MM.1S (cell line): ENCODE measurements at regions not wholly inside any gene's neighbourhood (a gene's known extent, or its start where the extent isn't known, plus 50 kb on each side); places are given as distances from the start of the nearest gene placed in this dataset.

Experiments
- DNase-seq: peaks from one replicate; pipeline ENCODE4 v3.0.0-alpha.2; 2015
- H2AFZ ChIP-seq: fragments of 300-600 bp; sonication (generic); 2 replicates; pipeline ENCODE4 v1.6.0; 2016; ENCODE audit warnings: antibody characterized with exemption, low read length
- H3F3A ChIP-seq: fragments of 300-600 bp; sonication (generic); 2 replicates; pipeline ENCODE4 v1.6.1; 2016; ENCODE audit warnings: mild to moderate bottlenecking, antibody characterized with exemption, low read length, moderate library complexity, mixed read lengths; ENCODE audit not compliant: insufficient read depth
- H3K27ac ChIP-seq: fragments of 300-600 bp; sonication (generic); 2 replicates; pipeline ENCODE4 v1.5.1; 2016; ENCODE audit warnings: mild to moderate bottlenecking, low read length
- H3K27me3 ChIP-seq: fragments of 300-600 bp; sonication (generic); replicated peaks from 2 replicates; pipeline ENCODE4 v1.6.0; 2016; ENCODE audit warnings: low read length; ENCODE audit not compliant: insufficient read depth
- H3K36me3 ChIP-seq: fragments of 300-600 bp; sonication (generic); replicated peaks from 2 replicates; pipeline ENCODE4 v1.6.1; 2016; ENCODE audit warnings: mild to moderate bottlenecking, low read length, mixed read lengths; ENCODE audit not compliant: insufficient read depth
- H3K4me1 ChIP-seq: fragments of 300-600 bp; sonication (generic); 2 replicates; pipeline ENCODE4 v1.6.1; 2016; ENCODE audit warnings: low read length, mixed read lengths
- H3K4me2 ChIP-seq: fragments of 300-600 bp; sonication (generic); 2 replicates; pipeline ENCODE4 v1.6.0; 2016; ENCODE audit warnings: low read depth, low read length
- H3K4me3 ChIP-seq: fragments of 300-600 bp; sonication (generic); 2 replicates; pipeline ENCODE4 v1.5.1; 2016; ENCODE audit warnings: low read length, mixed read lengths
- H3K79me2 ChIP-seq: fragments of 300-600 bp; sonication (generic); 2 replicates; pipeline ENCODE4 v1.6.1; 2016; ENCODE audit warnings: mixed run types, low read length, mixed read lengths
- H3K9ac ChIP-seq: fragments of 300-600 bp; sonication (generic); 2 replicates; pipeline ENCODE4 v1.6.1; 2016; ENCODE audit warnings: low read length, mixed read lengths
- H3K9me2 ChIP-seq: fragments of 300-600 bp; sonication (generic); replicated peaks from 2 replicates; pipeline ENCODE4 v1.6.1; 2016; ENCODE audit warnings: mild to moderate bottlenecking, low read length, mixed read lengths; ENCODE audit not compliant: insufficient read depth
- H3K9me3 ChIP-seq: fragments of 300-600 bp; sonication (generic); replicated peaks from 2 replicates; pipeline ENCODE4 v1.6.1; 2016; ENCODE audit warnings: mild to moderate bottlenecking, low read length, mixed read lengths; ENCODE audit not compliant: insufficient read depth
- H4K20me1 ChIP-seq: fragments of 300-600 bp; sonication (generic); 2 replicates; pipeline ENCODE4 v1.6.1; 2016; ENCODE audit warnings: mild to moderate bottlenecking, low read length, moderate library complexity, mixed read lengths; ENCODE audit not compliant: insufficient read depth
- CTCF ChIP-seq: fragments of 300-600 bp; sonication (generic); IDR thresholded peaks from 2 replicates; pipeline ENCODE4 v1.5.1; 2016; ENCODE audit warnings: antibody characterized with exemption, low read length, mixed read lengths
- EZH2 ChIP-seq: fragments of 300-600 bp; sonication (generic); optimal IDR thresholded peaks from 2 replicates; pipeline ENCODE3; 2017; ENCODE audit warnings: low read depth, mild to moderate bottlenecking, antibody characterized with exemption, low read length, mixed read lengths
- EZH2phosphoT487 ChIP-seq: fragments of 300-600 bp; sonication (generic); IDR thresholded peaks from 2 replicates; pipeline ENCODE4 v1.6.1; 2018; ENCODE audit warnings: antibody characterized with exemption, low read length

- Histone ChIP-seq H4K20me1 (no peaks in the 10 kb centered on the region), H3K9ac (no peak overlapping the region), H3F3A (no peaks in the 10 kb centered on the region), H3K27me3 (no peaks in the 10 kb centered on the region), H3K9me3 (no peaks in the 10 kb centered on the region), H3K79me2 (no peaks in the 10 kb centered on the region), H3K4me2 (no peak overlapping the region), H3K36me3 (no peaks in the 10 kb centered on the region), H3K9me2 (no peaks in the 10 kb centered on the region), H3K27ac (no peak overlapping the region), H3K4me3 (no peak overlapping the region), H3K4me1 (no peaks in the 10 kb centered on the region), H2AFZ (no peak overlapping the region)
- DNase-seq = no peak
- TF ChIP-seq EZH2 = no peak
- no peak for TF ChIP-seq EZH2phosphoT487
- TF ChIP-seq CTCF = no peak
Measured at GRCh38 chr13:73335944-73336343, 277.1 kb downstream of the KLF5 start.

- Histone ChIP-seq H3K4me2 (no peak overlapping the region), H3K27ac (no peak overlapping the region), H3K36me3 (no peaks in the 10 kb centered on the region), H3F3A (no peaks in the 10 kb centered on the region), H3K4me3 (no peak overlapping the region), H2AFZ (no peak overlapping the region), H3K9me2 (no peaks in the 10 kb centered on the region), H3K79me2 (no peaks in the 10 kb centered on the region), H3K4me1 (no peaks in the 10 kb centered on the region), H3K27me3 (no peaks in the 10 kb centered on the region), H3K9me3 (no peaks in the 10 kb centered on the region), H3K9ac (no peak overlapping the region), H4K20me1 (no peaks in the 10 kb centered on the region)
- no peak for DNase-seq
- TF ChIP-seq EZH2 (no peak), CTCF (no peak), EZH2phosphoT487 (no peak)
Measured at GRCh38 chr13:73335210-73335609, 276.4 kb downstream of the KLF5 start.

GRCh38 chr13:73334445-73334844 is 275.6 kb downstream of the KLF5 start:
- Histone ChIP-seq H3K27me3 (no peaks in the 10 kb centered on the region), H3K27ac (no peak overlapping the region), H3K79me2 (no peaks in the 10 kb centered on the region), H3K4me2 (no peak overlapping the region), H3K9me3 (no peaks in the 10 kb centered on the region), H3K36me3 (no peaks in the 10 kb centered on the region), H3F3A (no peaks in the 10 kb centered on the region), H3K4me1 (no peaks in the 10 kb centered on the region), H3K9ac (no peak overlapping the region), H3K4me3 (no peak overlapping the region), H3K9me2 (no peaks in the 10 kb centered on the region), H2AFZ (no peak overlapping the region), H4K20me1 (no peaks in the 10 kb centered on the region)
- DNase-seq = no peak
- no peak for TF ChIP-seq CTCF
- no peak for TF ChIP-seq EZH2
- no peak for TF ChIP-seq EZH2phosphoT487
